Right renal pelvis (tissue), 4 donors: ENCODE measurements at regions not wholly inside any gene's neighbourhood (a gene's known extent, or its start where the extent isn't known, plus 50 kb on each side); places are given as distances from the start of the nearest gene placed in this dataset.

Experiments
- DNase-seq, 4 donors: peaks; one replicate each; pipeline ENCODE4 v3.0.0-alpha.2; 2013; ENCODE audit warnings: low read depth in 4 of 4, low spot score in 3 of 4, missing footprints in 1 of 4

GRCh38 chr12:65622056-65622455, 202.2 kb upstream of the HMGA2 start:
- DNase-seq, result no peak

- no peak for DNase-seq
Measured at GRCh38 chr12:65623507-65623906, 200.8 kb upstream of the HMGA2 start.

- DNase-seq, result no peak
Measured at GRCh38 chr12:65624554-65625086, 199.7 kb upstream of the HMGA2 start.

- no peak for DNase-seq
Measured at GRCh38 chr12:65628061-65628460, 196.2 kb upstream of the HMGA2 start.

- no peak for DNase-seq
Measured at GRCh38 chr12:65630555-65630954, 193.7 kb upstream of the HMGA2 start.

- DNase-seq, result no peak
Measured at GRCh38 chr12:65631621-65632111, 192.6 kb upstream of the HMGA2 start.

GRCh38 chr12:65632131-65632855, 192.0 kb upstream of the HMGA2 start:
- DNase-seq, result no peak

GRCh38 chr12:65634061-65634460, 190.2 kb upstream of the HMGA2 start:
- no peak for DNase-seq

- no peak for DNase-seq
Measured at GRCh38 chr12:65634626-65635331, 189.5 kb upstream of the HMGA2 start.

- DNase-seq, result no peak
Measured at GRCh38 chr12:65636436-65636835, 187.8 kb upstream of the HMGA2 start.

- no peak for DNase-seq
Measured at GRCh38 chr12:65637150-65637549, 187.1 kb upstream of the HMGA2 start.

GRCh38 chr12:65637774-65638173, 186.5 kb upstream of the HMGA2 start:
- DNase-seq, result no peak

GRCh38 chr12:65638324-65638723, 186.0 kb upstream of the HMGA2 start:
- DNase-seq, result no peak

GRCh38 chr12:65640489-65640901, 183.8 kb upstream of the HMGA2 start:
- no peak for DNase-seq

- no peak for DNase-seq
Measured at GRCh38 chr12:65642061-65642661, 182.1 kb upstream of the HMGA2 start.

- no peak for DNase-seq
Measured at GRCh38 chr12:65643171-65643570, 181.1 kb upstream of the HMGA2 start.

- DNase-seq, result no peak
Measured at GRCh38 chr12:65643595-65644386, 180.5 kb upstream of the HMGA2 start.

GRCh38 chr12:65646127-65646643, 178.1 kb upstream of the HMGA2 start:
- no peak for DNase-seq

GRCh38 chr12:65647074-65647473, 177.2 kb upstream of the HMGA2 start:
- no peak for DNase-seq

- no peak for DNase-seq
Measured at GRCh38 chr12:65648461-65648860, 175.8 kb upstream of the HMGA2 start.
